ENCODE measurements at regions not wholly inside any gene's neighbourhood (a gene's known extent, or its start where the extent isn't known, plus 50 kb on each side); places are given as distances from the start of the nearest gene placed in this dataset.

DNA sequence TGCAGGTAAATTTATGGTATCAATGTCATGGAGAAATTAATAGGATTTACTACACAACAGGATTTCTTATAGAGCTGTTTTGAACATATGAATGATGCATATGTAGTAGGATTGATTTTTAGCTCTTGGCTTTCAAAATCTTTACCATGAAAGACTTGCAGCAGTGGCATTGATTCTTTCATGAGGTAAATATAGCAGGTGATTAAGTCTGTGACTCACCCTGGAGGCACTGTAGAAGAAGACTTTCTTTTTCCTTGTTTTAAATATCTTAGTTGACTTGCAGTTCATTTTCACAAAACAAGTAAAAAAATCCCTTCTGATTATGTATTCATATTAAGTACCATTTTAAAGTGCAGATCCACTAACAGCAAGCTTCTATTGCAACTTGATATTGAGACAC lies 463.0 kb downstream of the FBXO15 start:
- Histone ChIP-seq H3K27ac (replicated peaks) (no peak overlapping the region), H3K9me3 (replicated peaks) (no peaks in the 10 kb centered on the region), H3K4me3 (no peak overlapping the region), H3K27me3 (ENCODE audit: low read depth) (peaks cover 14% of the 10 kb centered on the region), H3K4me1 (peaks cover 8% of the 10 kb centered on the region), H3K36me3 (no peaks in the 10 kb centered on the region)
- DNase-seq, result no peak
- intact Hi-C loops (cut with micrococcal nuclease), result no loop called here
- no peak for TF ChIP-seq CTCF (IDR thresholded peaks at IDR 0.05; ENCODE audit: borderline replicate concordance)

DNA sequence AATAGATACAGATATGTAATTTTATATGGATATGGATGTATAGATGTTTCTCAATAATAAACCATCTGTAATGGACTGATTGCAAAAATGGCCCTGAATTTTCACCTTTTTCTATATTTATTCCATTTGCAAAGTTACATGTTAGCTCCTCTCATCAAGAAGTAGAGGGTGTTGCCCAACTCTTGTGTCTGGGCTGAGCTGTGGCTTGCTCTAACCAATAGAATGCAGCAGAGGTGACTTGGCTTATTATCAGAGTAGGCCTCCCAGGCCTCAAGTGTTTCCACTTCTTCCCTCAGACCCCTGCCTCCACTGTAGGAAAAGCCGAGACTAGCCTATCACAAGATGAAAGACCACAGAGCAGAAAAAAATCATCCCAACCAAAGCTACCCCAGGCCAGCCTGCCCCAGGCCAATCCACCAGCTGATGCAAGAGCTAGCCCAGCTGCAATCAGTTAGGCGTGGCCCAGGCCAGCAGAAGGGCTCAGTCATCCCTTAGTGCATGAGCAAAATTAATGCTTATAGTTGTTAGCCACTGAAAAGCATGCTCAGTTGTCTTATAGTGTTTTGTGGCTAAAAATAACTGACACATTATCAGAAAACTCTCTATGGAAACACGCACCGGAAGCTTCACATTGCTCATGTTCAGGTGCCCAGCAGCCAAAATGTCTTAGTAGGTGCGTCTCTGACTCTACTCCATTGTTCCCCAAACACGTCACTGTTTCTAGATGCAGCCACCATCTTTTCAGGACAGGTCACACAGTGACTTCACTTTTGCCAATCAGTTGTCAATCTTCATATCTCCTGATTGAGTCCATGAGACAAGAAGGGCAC lies 464.0 kb downstream of the FBXO15 start:
- DNase-seq, result no peak
- Histone ChIP-seq H3K36me3 (no peaks in the 10 kb centered on the region), H3K4me3 (no peak overlapping the region), H3K27ac (replicated peaks) (no peak overlapping the region), H3K4me1 (peaks cover under 1% of the 10 kb centered on the region), H3K27me3 (ENCODE audit: low read depth) (peaks cover 12% of the 10 kb centered on the region), H3K9me3 (replicated peaks) (no peaks in the 10 kb centered on the region)
- no peak for TF ChIP-seq CTCF (IDR thresholded peaks at IDR 0.05; ENCODE audit: borderline replicate concordance)
- intact Hi-C loops (cut with micrococcal nuclease), result no loop called here

GRCh38 chr18:73681912-73682311 lies 465.7 kb downstream of the FBXO15 start:
- no peaks in the 10 kb centered on the region for H3K36me3 ChIP-seq
- intact Hi-C loops (cut with micrococcal nuclease), result no loop called here

GRCh38 chr18:73681398-73681797 lies 466.2 kb downstream of the FBXO15 start:
- DNase-seq, result no peak
- intact Hi-C loops (cut with micrococcal nuclease), result no loop called here
- Histone ChIP-seq H3K27me3 (ENCODE audit: low read depth) (no peaks in the 10 kb centered on the region), H3K27ac (replicated peaks) (no peak overlapping the region), H3K36me3 (no peaks in the 10 kb centered on the region), H3K4me3 (no peak overlapping the region), H3K4me1 (no peaks in the 10 kb centered on the region), H3K9me3 (replicated peaks) (no peaks in the 10 kb centered on the region)
- TF ChIP-seq CTCF (IDR thresholded peaks at IDR 0.05; ENCODE audit: borderline replicate concordance), result no peak

More at GRCh38 chr18:73681912-73682311, 465.7 kb downstream of the FBXO15 start:
- Histone ChIP-seq H3K27me3 (ENCODE audit: low read depth) (no peaks in the 10 kb centered on the region), H3K27ac (replicated peaks) (no peak overlapping the region), H3K4me3 (no peak overlapping the region), H3K4me1 (no peaks in the 10 kb centered on the region), H3K9me3 (replicated peaks) (no peaks in the 10 kb centered on the region)
- TF ChIP-seq CTCF (IDR thresholded peaks at IDR 0.05; ENCODE audit: borderline replicate concordance), result no peak
- no peak for DNase-seq

DNA sequence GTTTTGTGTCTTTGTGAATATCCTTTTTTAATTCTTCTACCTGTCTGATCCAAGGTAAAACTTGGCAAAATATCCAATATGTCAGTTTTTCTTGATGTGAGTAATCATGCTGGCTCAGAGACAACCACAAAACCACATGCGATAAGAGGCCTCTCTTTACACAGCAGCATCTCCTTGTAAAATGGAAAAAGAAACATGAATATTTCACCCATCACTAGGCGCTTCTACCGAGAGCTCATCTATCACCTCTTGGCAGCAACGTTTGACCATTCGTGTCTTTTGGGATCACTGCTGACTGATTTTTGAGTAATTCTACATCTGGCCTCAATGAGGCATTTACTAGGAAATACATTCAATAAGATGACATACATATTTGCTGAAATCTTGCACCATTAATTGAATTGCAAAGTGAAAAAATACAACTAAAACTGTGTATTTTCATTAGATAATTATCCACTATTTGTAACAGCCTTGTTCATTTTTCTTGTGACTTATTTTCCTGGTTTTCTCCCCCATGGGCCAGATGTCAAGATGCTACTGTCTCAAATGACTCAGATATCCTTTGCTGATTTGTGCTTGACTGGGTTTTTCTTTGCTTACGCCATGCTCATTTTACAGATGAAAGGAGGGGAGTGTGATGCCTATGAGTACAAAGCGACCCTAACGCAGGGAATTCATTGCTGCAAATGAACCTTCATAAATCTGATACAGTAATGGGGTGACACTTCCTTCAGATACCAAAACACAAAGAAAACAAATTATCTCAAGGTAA lies 467.5 kb downstream of the FBXO15 start:
- DNase-seq, result no peak
- Histone ChIP-seq H3K4me1 (no peaks in the 10 kb centered on the region), H3K27me3 (ENCODE audit: low read depth) (no peaks in the 10 kb centered on the region), H3K9me3 (replicated peaks) (no peaks in the 10 kb centered on the region), H3K36me3 (no peaks in the 10 kb centered on the region), H3K4me3 (no peak overlapping the region), H3K27ac (replicated peaks) (no peak overlapping the region)
- intact Hi-C loops (cut with micrococcal nuclease), result no loop called here
- no peak for TF ChIP-seq CTCF (IDR thresholded peaks at IDR 0.05; ENCODE audit: borderline replicate concordance)

All from left ventricle myocardium inferior (tissue), 1 donor.